HG02610 (cell line): ENCODE measurements at regions not wholly inside any gene's neighbourhood (a gene's known extent, or its start where the extent isn't known, plus 50 kb on each side); places are given as distances from the start of the nearest gene placed in this dataset.

Source experiments
- ATAC-seq: cut with Tn5 transposase; IDR thresholded peaks from one replicate; pipeline ENCODE4 v1.9.1; 2021; ENCODE audit warnings: mild to moderate bottlenecking, moderate library complexity; ENCODE audit not compliant: unreplicated experiment

GRCh38 chr5:74408150-74409043 lies 232.1 kb downstream of the ENC1 start:
- no peak for ATAC-seq

- ATAC-seq = no peak
These were observed 232.8 kb downstream of the ENC1 start for GRCh38 chr5:74407701-74408100.

DNA sequence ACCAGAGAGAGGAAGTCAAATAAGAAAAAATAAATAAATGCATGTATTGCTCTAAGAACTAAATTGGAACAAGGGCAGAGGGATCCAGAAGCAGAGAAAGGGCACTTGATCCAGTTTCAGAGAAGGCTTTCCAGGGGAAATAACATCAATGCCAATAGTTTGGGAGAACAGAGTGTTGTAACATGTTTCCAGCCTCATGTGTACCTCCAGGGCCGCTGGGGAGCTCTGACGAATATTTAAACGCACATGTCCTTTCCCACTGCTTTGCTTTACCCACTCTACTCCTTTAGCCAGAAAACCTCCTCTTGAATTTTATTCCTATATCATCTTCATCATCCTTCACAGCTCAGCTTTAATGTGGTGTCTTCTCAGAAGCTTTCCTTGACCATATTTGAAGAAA lies 233.7 kb downstream of the ENC1 start:
- ATAC-seq = no peak

GRCh38 chr5:74405593-74405992 lies 234.9 kb downstream of the ENC1 start:
- no peak for ATAC-seq

DNA sequence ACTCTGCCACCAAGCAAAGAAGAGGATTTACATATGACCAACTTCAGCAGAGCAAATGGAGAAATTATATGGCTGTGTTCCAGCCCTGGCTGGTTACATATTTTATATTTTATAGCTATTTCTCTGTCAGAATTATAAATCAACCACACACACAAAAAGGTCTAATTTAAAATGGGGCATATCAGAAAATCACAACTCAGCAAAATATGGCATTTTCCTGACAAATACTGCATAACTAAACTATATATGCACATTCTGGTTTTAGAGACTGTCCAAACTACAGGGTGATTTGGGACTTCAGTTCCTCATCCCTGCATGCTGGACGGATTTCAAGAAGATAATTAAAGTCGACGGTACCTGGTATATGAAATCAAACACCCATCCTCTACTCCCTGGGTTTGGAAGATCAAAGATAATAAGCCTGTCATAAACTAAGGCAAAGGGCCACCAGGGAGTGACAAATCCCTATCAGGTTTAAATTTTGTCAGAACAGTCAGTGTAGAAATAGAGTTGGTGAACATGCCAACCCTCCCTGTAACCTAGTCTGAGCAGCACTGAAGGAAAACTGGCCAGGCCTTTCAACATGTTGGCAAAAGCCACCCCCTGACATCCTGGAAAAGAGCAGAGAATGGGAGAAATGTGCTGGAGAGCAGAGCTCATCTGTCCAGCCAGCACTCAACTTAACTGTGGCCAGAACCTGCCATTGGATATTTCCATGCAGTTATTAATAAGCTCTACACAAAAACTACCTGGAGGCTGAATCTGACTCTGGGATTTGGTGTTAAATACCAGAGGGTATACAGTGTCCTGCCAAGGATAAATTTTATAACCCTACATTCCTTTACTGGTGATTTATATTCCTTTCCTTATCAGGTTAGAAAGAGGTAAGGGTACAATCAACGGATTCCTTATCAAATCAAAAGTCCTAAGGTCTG lies 235.7 kb downstream of the ENC1 start:
- no peak for ATAC-seq

GRCh38 chr5:74403771-74404170 lies 236.8 kb downstream of the ENC1 start:
- ATAC-seq = no peak

- no peak for ATAC-seq
These were observed 238.0 kb downstream of the ENC1 start for GRCh38 chr5:74402553-74402952.

DNA sequence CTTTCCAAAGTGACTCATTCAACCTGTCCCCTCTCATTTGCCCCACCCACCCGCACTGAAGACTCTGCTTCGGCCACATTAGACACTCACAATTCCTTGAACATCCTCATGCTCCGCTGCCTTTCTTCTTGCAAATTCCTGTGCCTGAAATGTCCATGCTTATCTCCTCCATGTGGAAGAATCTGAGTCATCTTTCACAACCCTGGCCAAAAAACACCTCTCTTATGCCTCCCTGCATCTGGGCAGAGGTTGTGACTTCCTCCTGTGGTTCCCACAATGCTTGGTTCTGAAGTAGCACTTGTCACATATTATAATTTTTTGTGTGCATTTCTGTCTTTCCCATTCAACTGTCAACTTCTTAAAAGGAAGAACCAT lies 238.6 kb downstream of the ENC1 start:
- no peak for ATAC-seq

GRCh38 chr5:74401281-74401945 lies 239.1 kb downstream of the ENC1 start:
- no peak for ATAC-seq

GRCh38 chr5:74400067-74400466 lies 240.5 kb downstream of the ENC1 start:
- no peak for ATAC-seq

DNA sequence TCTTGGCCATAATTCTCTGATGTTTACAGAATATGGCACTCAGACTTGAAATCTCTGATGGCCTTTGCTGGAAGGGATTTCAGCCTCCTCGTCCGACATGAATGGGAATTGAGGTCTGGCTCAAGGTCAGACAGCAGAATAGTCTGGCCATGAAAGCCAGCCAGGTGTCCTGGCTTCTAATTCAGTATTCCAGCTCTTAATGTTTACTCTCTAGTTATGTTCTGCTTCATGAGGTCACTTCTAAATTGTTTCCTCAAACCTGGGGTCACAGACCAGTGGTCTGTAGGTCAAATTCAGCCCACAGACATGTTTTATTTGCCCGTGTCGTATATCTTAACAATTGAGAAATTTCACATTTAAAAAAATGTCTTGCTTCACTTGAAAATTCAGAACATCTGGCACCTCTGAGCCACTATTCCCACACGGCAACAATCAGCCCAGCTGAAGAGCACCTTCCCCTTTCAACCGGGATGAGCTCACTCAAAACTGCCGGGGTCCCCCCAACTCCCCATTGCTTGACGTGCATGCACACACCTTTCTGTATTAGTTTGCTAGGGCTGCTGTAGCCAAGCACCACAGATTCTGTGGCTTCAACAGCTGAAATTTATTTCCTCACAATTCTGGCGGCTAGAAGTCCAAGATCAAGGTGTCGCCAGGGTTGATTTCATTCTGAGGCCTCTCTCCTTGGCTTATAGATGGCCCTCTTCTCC lies 243.5 kb downstream of the ENC1 start:
- ATAC-seq = no peak

GRCh38 chr5:74394916-74395880 lies 245.3 kb downstream of the ENC1 start:
- ATAC-seq = no peak

- no peak for ATAC-seq
These were observed 246.0 kb downstream of the ENC1 start for GRCh38 chr5:74394528-74394915.

DNA sequence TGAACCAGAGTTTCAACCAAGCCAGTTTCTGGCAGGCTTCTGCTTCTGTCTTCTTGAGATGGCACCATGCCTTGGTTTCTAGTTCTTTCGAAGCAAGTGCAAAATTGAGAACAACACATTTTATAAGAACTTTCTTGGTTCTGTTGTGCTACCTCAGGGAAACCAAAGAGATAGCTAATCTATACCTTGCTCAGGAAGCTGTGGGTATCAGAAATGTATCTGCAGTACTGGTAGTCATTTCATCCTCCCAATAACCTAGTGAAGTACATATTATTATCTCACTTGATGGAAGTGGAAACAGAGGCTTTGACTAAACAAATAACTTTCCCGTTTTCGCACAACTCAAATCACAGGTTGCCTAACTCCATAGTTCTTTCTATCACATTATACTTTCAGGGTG lies 246.6 kb downstream of the ENC1 start:
- no peak for ATAC-seq

- ATAC-seq = no peak
These were observed 247.7 kb downstream of the ENC1 start for GRCh38 chr5:74392711-74393351.

GRCh38 chr5:74391410-74391809 lies 249.1 kb downstream of the ENC1 start:
- no peak for ATAC-seq

GRCh38 chr5:74390822-74391221 lies 249.7 kb downstream of the ENC1 start:
- no peak for ATAC-seq

- no peak for ATAC-seq
These were observed 250.3 kb downstream of the ENC1 start for GRCh38 chr5:74390306-74390637.
